ENCODE measurements at regions not wholly inside any gene's neighbourhood (a gene's known extent, or its start where the extent isn't known, plus 50 kb on each side); places are given as distances from the start of the nearest gene placed in this dataset.
"Not testable (repeated sequence)": the region's sequence is repeated elsewhere in the genome, so short reads cannot be mapped to it uniquely, and the experiment has no call there.

- DNase-seq = no peak
Measured at GRCh38 chr14:89697281-89698060, 257.1 kb downstream of the EFCAB11 start.

DNA sequence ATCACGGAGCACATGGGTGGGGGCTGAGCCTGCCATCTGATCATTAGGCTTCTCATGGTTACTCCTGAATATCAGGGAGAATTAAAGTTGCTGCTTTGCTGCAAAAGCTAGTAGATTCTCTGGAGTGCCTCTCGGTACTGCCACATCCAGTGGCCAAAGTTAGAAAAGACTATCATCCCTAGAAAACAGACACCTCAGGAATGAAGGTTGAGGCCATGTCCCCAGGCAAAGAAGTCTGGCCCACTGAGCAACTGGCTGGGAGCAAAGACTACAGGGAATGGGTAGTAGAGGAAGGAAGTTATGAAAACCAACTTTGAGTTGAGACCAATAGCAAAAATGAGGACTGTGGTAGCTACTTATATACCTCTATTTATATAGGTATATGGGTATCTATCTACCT, 258.7 kb downstream of the EFCAB11 start:
- DNase-seq = no peak

- DNase-seq = no peak
Measured at GRCh38 chr14:89690139-89690538, 264.4 kb downstream of the EFCAB11 start.

DNA sequence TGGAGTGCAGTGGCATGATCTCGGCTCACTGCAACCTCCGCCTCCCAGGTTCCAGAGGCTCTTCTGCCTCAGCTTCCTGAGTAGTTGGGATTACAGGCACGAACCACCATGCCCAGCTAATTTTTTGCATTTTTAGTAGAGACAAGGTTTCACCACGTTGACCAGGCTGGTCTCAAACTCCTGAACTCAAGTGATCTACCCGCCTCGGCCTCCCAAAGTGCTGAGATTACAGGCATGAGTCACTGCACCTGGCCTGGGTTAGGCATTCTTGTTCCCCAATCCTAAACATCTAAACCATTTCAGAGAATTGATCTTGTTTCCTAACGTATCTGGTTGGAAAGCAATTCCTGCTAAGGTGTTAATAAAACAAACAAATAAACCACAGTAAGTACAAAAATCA, 264.8 kb downstream of the EFCAB11 start:
- DNase-seq = not testable (repeated sequence)

DNA sequence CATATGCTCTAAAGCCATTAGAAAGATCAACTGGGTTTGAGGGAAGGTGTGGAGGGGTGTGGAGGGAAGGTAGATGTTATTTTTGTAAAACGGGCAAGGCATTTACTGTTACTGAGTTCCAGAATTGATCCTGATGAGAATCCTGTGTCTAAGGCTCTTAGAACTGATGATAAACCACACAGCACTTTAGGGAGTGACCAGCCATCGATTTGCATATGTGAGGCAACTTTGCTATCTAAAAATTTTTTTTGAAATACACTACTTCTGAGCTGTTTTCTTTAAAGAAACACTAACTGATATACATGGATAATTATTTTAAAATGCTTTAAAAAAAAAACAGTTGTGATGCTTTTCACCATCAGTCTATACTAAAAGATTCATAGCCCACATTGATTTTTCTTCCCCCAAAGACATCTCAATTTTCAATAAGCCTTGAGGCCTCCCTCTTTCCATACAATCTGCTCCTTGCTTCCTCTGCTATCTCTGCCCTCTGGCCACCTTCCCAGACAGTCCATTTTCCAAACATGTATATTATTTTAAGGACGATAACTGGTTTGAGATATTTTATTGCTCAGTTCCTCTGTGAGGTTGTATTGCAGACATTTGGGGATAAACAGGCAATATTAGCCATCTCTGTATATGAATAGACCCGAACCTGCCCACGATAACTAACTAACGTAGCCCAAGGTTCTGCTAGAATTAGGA, 265.9 kb downstream of the EFCAB11 start:
- DNase-seq = no peak

- not testable (repeated sequence) for DNase-seq
Measured at GRCh38 chr14:89687129-89687528, 267.4 kb downstream of the EFCAB11 start.

- no peak for DNase-seq
Measured at GRCh38 chr14:89684139-89684538, 267.1 kb upstream of the FOXN3 start.

DNA sequence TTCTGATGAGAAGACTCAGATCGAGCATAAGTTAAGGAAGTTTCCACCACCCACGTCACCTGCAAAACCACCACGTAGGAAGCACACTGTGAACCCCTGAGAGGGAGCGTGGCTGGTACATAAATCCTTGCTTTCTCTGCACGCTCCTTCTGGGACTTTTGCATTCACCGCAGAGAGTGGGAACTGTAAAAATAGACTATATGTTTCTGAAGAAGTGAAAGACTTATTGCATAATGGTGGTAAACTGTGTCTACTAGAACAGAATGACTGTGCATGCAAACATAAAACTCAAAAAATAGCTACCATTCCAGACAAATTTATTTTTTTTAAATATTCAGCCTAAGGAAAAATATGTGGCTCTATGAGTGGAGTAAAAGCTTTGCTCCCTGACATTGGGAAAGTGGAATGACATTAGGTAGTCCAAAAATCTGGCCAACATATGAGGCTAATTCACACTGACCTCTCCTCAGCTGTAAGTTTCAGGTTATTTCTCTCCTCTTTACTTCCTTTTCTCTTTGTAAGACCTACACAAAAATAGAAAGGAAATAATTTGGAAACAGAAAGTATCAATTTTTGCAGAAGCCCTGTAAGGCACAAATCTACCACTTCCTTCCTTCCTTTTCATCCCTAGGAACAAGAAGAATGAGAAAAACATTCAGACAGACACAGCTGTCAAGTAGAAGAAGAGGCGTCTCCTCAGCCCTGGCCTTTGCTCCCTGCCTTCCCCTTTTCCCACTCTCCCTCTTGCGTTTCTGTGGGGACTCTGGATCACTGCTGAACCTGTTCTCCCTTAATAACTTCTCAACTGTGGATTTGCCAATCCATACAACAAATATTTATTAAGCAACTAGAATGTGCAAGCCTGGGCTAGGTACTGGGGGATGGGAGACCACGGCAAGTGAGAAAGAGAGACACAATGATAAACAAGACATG, 264.3 kb upstream of the FOXN3 start:
- no peak for DNase-seq

DNA sequence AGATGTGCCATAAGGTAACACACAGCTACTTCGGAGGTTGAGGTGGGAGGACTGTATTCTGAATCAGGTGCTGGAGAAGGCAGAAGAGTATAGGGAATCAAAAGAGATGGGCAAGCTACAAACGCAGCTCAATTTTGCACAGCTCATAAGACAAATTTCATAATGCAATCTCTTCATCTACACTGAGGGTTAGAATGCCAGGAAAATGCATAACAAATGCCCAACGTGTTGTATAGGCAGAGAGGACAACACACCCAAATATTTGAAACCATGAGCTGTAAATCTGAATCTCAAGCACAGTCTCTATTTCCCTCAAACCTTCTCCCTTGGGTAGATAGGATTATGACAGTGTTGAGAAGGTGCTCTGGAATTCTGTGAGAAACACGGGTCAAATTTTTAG, 263.1 kb upstream of the FOXN3 start:
- DNase-seq = no peak

DNA sequence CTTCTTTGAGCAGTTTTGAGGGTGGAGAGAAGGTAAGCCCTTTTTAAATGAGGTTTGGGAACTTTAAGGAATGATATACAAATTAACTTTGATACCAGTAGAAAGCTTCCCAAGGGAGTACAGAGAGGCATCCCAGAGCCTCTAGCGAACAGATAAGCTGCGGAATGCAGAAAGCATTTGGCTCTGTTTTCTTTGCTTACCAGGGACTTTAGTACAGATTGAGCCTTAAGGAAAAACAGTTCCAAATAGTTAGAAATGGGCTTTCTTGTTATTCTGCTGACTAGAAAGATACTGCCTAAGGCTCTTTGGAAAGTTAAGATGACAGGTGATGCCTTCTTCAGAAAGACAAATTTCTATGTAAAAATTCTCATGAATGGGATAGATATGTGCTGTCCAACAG, 261.7 kb upstream of the FOXN3 start:
- no peak for DNase-seq

DNA sequence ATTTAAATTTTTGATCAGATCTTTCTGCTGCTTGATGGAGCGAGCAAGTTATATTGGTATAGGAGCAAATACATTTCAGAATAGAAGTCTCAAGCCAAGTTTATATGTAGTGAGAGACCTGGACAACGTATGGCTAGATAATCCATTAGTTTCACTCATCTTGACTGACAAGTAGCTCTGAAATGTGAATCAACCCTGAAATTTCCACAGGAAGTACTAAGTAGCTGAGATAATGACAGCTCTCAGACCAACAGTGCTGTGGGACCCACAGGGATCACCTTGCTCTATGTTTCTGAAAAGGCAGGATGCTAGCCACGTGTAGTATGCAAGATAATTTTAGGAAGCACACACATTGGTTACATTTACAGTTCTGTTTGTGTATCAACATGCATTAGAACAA, 258.6 kb upstream of the FOXN3 start:
- DNase-seq = no peak

GRCh38 chr14:89674936-89675335, 257.9 kb upstream of the FOXN3 start:
- no peak for DNase-seq

DNA sequence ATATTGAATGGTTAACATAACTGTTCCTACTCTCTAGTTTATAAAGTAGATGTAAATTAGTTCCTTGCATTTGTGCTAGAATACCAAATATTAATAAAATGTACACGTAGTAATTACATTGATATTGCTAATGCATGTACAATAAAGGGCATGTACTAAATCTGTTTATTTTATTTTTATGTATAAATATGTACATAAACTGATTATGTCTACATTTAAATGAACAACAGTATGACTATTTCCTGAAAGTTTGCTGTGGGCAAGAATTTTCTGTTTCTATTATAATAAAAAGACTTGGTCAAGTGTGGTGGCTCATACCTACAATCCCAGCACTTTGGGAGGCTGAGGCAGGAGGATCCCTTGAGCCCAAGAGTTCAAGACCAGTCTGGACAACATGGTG, 257.2 kb upstream of the FOXN3 start:
- DNase-seq = no peak

DNA sequence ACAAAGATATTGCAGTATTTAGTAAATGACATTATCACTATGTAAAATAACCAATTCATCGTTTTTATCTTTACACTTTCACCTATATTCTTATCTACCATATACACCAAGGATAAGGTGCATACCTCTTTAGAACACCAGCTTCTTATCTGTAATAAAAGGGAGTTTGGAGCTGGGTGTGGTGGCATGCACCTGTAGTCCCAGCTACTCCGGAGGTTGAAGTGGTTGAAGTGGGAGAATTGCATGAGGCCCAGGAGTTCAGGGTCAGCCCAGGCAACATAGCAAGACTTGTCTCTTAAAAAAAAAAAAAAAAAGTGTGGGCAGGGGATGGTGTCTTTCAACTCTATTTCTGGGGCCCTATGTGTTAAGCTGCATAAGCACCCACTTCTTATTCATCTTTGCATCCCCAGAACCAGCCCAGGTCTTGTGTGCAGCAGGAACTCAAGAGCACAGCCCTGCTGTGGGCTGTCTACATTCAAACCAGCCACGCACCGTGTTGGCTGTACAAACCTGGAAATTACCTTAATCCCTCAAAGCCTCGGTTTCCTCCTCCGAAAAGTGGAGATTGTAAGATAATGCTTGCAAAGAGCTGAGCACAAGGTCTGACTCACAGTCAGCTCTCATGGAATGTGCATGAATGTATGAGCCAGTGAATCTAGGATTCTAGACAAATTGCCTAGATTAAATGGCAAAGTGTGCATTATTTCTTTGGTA, 256.6 kb upstream of the FOXN3 start:
- DNase-seq = no peak

GRCh38 chr14:89672636-89673511, 255.8 kb upstream of the FOXN3 start:
- DNase-seq = peak; percentile 8

- DNase-seq = no peak
Measured at GRCh38 chr14:89669193-89669592, 252.2 kb upstream of the FOXN3 start.

DNA sequence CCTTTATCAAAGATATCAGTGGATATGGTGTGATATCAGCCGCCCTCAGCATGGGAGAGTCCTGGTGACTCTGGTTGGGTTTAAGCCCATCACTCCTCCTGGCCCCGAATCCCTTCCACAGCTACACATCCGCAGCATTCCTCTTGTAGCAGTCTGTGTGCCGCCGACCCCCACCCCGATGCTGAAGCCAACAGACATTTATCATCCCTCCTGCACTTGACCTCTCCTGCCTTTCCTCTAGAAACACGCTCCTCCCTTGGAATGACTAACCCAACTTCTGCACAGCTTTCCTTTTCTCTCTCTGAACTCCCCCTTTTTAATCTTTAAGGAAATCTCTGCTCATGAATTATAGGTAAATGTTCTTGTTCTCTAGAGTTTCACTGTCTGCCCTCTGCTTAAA, 250.9 kb upstream of the FOXN3 start:
- no peak for DNase-seq

GRCh38 chr14:89665300-89666081, 248.5 kb upstream of the FOXN3 start:
- DNase-seq = not testable (repeated sequence)

DNA sequence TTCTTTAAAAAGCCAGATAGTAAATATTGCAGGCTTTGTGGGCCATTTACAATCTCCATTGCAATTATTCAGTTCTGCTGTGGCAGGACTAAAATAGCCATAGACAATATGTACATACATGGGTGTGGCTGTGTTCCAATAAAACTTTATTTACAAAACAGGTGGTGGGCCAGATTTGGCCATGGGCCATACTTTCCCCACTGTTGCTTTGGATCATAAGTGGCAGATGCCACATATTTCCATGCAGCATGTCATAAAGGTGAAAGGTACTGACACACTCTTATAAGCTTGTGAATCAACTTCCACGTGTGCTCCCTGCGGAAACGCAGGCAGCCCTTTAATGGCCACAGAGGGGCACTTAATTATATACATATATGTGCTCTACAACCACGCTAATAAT, 244.4 kb upstream of the FOXN3 start:
- DNase-seq = peak; percentile 24

DNA sequence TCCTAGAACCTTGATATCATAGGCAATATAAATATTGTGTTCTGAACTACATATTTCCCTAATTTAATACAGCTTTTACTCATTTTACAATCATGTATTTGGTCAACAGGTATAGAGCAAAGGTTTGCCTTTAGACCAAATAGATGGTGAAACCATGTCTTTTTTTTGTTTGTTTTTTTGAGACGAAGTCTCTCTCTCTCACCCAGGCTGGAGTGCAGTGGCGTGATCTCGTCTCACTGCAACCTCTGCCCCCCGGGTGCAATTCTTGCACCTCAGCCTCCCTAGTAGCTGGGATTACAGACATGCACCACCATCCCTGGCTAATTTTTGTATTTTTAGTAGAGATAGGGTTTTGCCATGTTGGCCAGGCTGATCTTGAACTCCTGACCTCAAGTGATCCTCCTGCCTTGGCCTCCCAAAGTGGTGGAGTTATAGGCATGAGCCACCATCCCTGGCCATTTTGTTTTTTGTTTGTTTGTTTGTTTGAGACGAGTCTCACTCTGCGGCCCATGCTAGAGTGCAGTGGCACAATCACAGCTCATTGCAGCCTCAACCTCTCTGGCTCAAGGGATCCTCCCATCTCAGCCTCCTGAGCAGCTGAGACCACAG, 243.7 kb upstream of the FOXN3 start:
- DNase-seq = not testable (repeated sequence)
